CD8-positive, alpha-beta memory T cell (primary cell): ENCODE measurements at regions not wholly inside any gene's neighbourhood (a gene's known extent, or its start where the extent isn't known, plus 50 kb on each side); places are given as distances from the start of the nearest gene placed in this dataset.
"Not testable (repeated sequence)": the region's sequence is repeated elsewhere in the genome, so short reads cannot be mapped to it uniquely, and the experiment has no call there.

Experiments used
- CTCF ChIA-PET: fragments of 350-600 bp; sonication (Branson Sonifier 250); formaldehyde crosslinking; loops from one replicate; lab custom pipeline; 2021; ENCODE audit warnings: antibody characterized with exemption; lab: Charles Lee
- POLR2A ChIA-PET: fragments of 350-600 bp; sonication (Branson Sonifier 250); formaldehyde crosslinking; loops from one replicate; lab custom pipeline; 2021; ENCODE audit warnings: antibody characterized with exemption; lab: Charles Lee
- DNase-seq, 5 donors: peaks; one replicate each; pipeline versions ENCODE4 v3.0.0 to v3.0.0-alpha.2; 2020 to 2022; ENCODE audit warnings: mixed read lengths in 1 of 5
- H3K27ac ChIP-seq: one replicate; pipeline ENCODE4 v1.7.0; 2013; ENCODE audit warnings: low read depth, mild to moderate bottlenecking, low read length, moderate library complexity
- H3K27me3 ChIP-seq: 2 replicates; pipeline ENCODE4 v1.7.0; 2013; ENCODE audit warnings: low read length, mild to moderate bottlenecking; ENCODE audit not compliant: insufficient read depth, poor library complexity, severe bottlenecking
- H3K36me3 ChIP-seq: 2 replicates; pipeline ENCODE4 v1.7.0; 2013; ENCODE audit warnings: mild to moderate bottlenecking, low read length, moderate library complexity; ENCODE audit not compliant: insufficient read depth
- H3K4me1 ChIP-seq: 2 replicates; pipeline ENCODE4 v1.7.0; 2013; ENCODE audit warnings: mild to moderate bottlenecking, low read length, moderate library complexity; ENCODE audit not compliant: insufficient read depth
- H3K4me3 ChIP-seq: 2 replicates; pipeline ENCODE4 v1.7.0; 2013; ENCODE audit warnings: mild to moderate bottlenecking, low read length
- H3K9me3 ChIP-seq: 2 replicates; pipeline ENCODE4 v1.7.0; 2013; ENCODE audit warnings: mild to moderate bottlenecking, low read length
- H3K27ac Mint-ChIP-seq, 8 donors: one replicate each; pipeline ENCODE4 v1.8.0; 2020 to 2021; ENCODE audit warnings: mixed read lengths in 8 of 8, mild to moderate bottlenecking in 6 of 8, inconsistent platforms in 3 of 8, moderate library complexity in 3 of 8
- H3K27me3 Mint-ChIP-seq, 2 donors: one replicate each; pipeline ENCODE4 v1.8.0; 2020 to 2021; ENCODE audit warnings: mixed read lengths in 2 of 2, mild to moderate bottlenecking in 1 of 2, moderate library complexity in 1 of 2
- H3K36me3 Mint-ChIP-seq, 3 donors: one replicate each; pipeline ENCODE4 v1.8.0; 2020 to 2021; ENCODE audit warnings: mixed read lengths in 3 of 3, inconsistent platforms in 1 of 3, mild to moderate bottlenecking in 1 of 3
- H3K4me1 Mint-ChIP-seq, 3 donors: one replicate each; pipeline ENCODE4 v1.8.0; 2020 to 2021; ENCODE audit warnings: mixed read lengths in 3 of 3, inconsistent platforms in 1 of 3, mild to moderate bottlenecking in 1 of 3
- H3K4me3 Mint-ChIP-seq, 7 donors: one replicate each; pipeline ENCODE4 v1.8.0; 2020 to 2021; ENCODE audit warnings: mixed read lengths in 7 of 7, mild to moderate bottlenecking in 6 of 7, moderate library complexity in 4 of 7, inconsistent platforms in 2 of 7
- H3K9me3 Mint-ChIP-seq, 5 donors: one replicate each; pipeline ENCODE4 v1.8.0; 2020 to 2022; ENCODE audit warnings: mixed read lengths in 5 of 5, mild to moderate bottlenecking in 3 of 5, moderate library complexity in 2 of 5, inconsistent platforms in 1 of 5

- H3K36me3 Mint-ChIP-seq, H3K27ac ChIP-seq, H3K27me3 ChIP-seq, H3K27ac Mint-ChIP-seq, POLR2A ChIA-PET, H3K36me3 ChIP-seq, CTCF ChIA-PET, H3K4me1 Mint-ChIP-seq, DNase-seq, H3K4me3 Mint-ChIP-seq, H3K9me3 ChIP-seq, H3K4me3 ChIP-seq, H3K4me1 ChIP-seq: not testable (repeated sequence)
- Mint-ChIP-seq H3K27me3 (peaks cover 4 to 18% of the 10 kb centered on the region in 2 donors), H3K9me3 (peaks cover 11 to 22% (median 13%) of the 10 kb centered on the region in 5 donors)
Observed at GRCh38 chr15:55063970-55064369, 132.8 kb downstream of the RSL24D1 start.

- Histone ChIP-seq H3K9me3 (no peaks in the 10 kb centered on the region), H3K27ac (no peak overlapping the region), H3K4me3 (no peak overlapping the region), H3K4me1 (no peaks in the 10 kb centered on the region), H3K36me3 (no peaks in the 10 kb centered on the region), H3K27me3 (no peaks in the 10 kb centered on the region)
- CTCF ChIA-PET = no interaction called here
- Mint-ChIP-seq H3K36me3 (peaks cover 0 to 2% (median 0%) of the 10 kb centered on the region in 3 donors), H3K27ac (no peak overlapping the region), H3K9me3 (peaks cover 11 to 22% (median 13%) of the 10 kb centered on the region in 5 donors), H3K4me1 (no peaks in the 10 kb centered on the region), H3K27me3 (peaks cover 7 to 28% of the 10 kb centered on the region in 2 donors), H3K4me3 (no peak overlapping the region)
- no peak for DNase-seq
- POLR2A ChIA-PET = interaction anchor here (0.6 kb wide), 1 partner anchor 957 kb away, joined by 3 read pairs; no protein-coding TSS in a partner anchor
Observed at GRCh38 chr15:55060836-55061235, 135.9 kb downstream of the RSL24D1 start.

- no peak for DNase-seq
- H3K4me3 Mint-ChIP-seq = no peak overlapping the region
- Histone ChIP-seq H3K27ac (no peak overlapping the region), H3K27me3 (no peaks in the 10 kb centered on the region), H3K4me3 (no peak overlapping the region), H3K36me3 (no peaks in the 10 kb centered on the region), H3K9me3 (no peaks in the 10 kb centered on the region), H3K4me1 (no peaks in the 10 kb centered on the region)
- no peak overlapping the region for H3K27ac Mint-ChIP-seq
- no peaks in the 10 kb centered on the region for H3K36me3 Mint-ChIP-seq
- H3K27me3 Mint-ChIP-seq = peaks cover 13 to 23% of the 10 kb centered on the region in 2 donors
- CTCF ChIA-PET = no interaction called here
- POLR2A ChIA-PET = no interaction called here
- peaks cover 0 to 4% (median 0%) of the 10 kb centered on the region in 5 donors for H3K9me3 Mint-ChIP-seq
- no peaks in the 10 kb centered on the region for H3K4me1 Mint-ChIP-seq
Observed at GRCh38 chr15:55056500-55056899, 140.2 kb downstream of the RSL24D1 start.

GRCh38 chr15:55044162-55044561, 152.6 kb downstream of the RSL24D1 start:
- Mint-ChIP-seq H3K4me1 (no peaks in the 10 kb centered on the region), H3K27me3 (peaks cover 15 to 24% of the 10 kb centered on the region in 2 donors), H3K27ac (no peak overlapping the region), H3K9me3 (peaks cover 0 to 2% (median 0%) of the 10 kb centered on the region in 5 donors), H3K4me3 (no peak overlapping the region), H3K36me3 (no peaks in the 10 kb centered on the region)
- Histone ChIP-seq H3K36me3 (no peaks in the 10 kb centered on the region), H3K9me3 (no peaks in the 10 kb centered on the region), H3K27ac (no peak overlapping the region), H3K27me3 (no peaks in the 10 kb centered on the region), H3K4me1 (no peaks in the 10 kb centered on the region), H3K4me3 (no peak overlapping the region)
- DNase-seq = no peak
- POLR2A ChIA-PET = no interaction called here
- CTCF ChIA-PET = interaction anchor here (1.1 kb wide), 1 partner anchor 11 kb away, joined by 4 read pairs; no protein-coding TSS in a partner anchor

- Histone ChIP-seq H3K4me3 (no peak overlapping the region), H3K36me3 (no peaks in the 10 kb centered on the region), H3K4me1 (no peaks in the 10 kb centered on the region), H3K27ac (no peak overlapping the region), H3K27me3 (no peaks in the 10 kb centered on the region), H3K9me3 (no peaks in the 10 kb centered on the region)
- peaks cover 7% of the 10 kb centered on the region in 2 donors for H3K27me3 Mint-ChIP-seq
- ChIA-PET CTCF (no interaction called here), POLR2A (no interaction called here)
- DNase-seq = no peak
- no peaks in the 10 kb centered on the region for H3K36me3 Mint-ChIP-seq
- H3K27ac Mint-ChIP-seq = no peak overlapping the region
- no peak overlapping the region for H3K4me3 Mint-ChIP-seq
- no peaks in the 10 kb centered on the region for H3K9me3 Mint-ChIP-seq
- H3K4me1 Mint-ChIP-seq = no peaks in the 10 kb centered on the region
Observed at GRCh38 chr15:55037071-55037470, 159.7 kb downstream of the RSL24D1 start.

GRCh38 chr15:55035749-55036148, 161.0 kb downstream of the RSL24D1 start:
- Mint-ChIP-seq H3K4me1 (no peaks in the 10 kb centered on the region), H3K36me3 (no peaks in the 10 kb centered on the region), H3K27me3 (peaks cover 5 to 7% of the 10 kb centered on the region in 2 donors), H3K4me3 (no peak overlapping the region), H3K27ac (no peak overlapping the region), H3K9me3 (peaks cover 0 to 2% (median 0%) of the 10 kb centered on the region in 5 donors)
- Histone ChIP-seq H3K27ac (no peak overlapping the region), H3K4me1 (no peaks in the 10 kb centered on the region), H3K36me3 (no peaks in the 10 kb centered on the region), H3K27me3 (no peaks in the 10 kb centered on the region), H3K9me3 (no peaks in the 10 kb centered on the region), H3K4me3 (no peak overlapping the region)
- ChIA-PET CTCF (no interaction called here), POLR2A (no interaction called here)
- DNase-seq = no peak

GRCh38 chr15:55033574-55033973, 163.2 kb downstream of the RSL24D1 start:
- DNase-seq = no peak
- Histone ChIP-seq H3K27me3 (no peaks in the 10 kb centered on the region), H3K36me3 (no peaks in the 10 kb centered on the region), H3K4me3 (no peak overlapping the region), H3K9me3 (no peaks in the 10 kb centered on the region), H3K27ac (no peak overlapping the region), H3K4me1 (no peaks in the 10 kb centered on the region)
- ChIA-PET POLR2A (no interaction called here), CTCF (interaction anchor here (1.8 kb wide), 1 partner anchor 10 kb away, joined by 4 read pairs; no protein-coding TSS in a partner anchor)
- peaks cover 4 to 7% of the 10 kb centered on the region in 2 donors for H3K27me3 Mint-ChIP-seq
- H3K9me3 Mint-ChIP-seq = peaks cover 0 to 2% (median 0%) of the 10 kb centered on the region in 5 donors
- H3K4me3 Mint-ChIP-seq = no peak overlapping the region
- no peaks in the 10 kb centered on the region for H3K4me1 Mint-ChIP-seq
- no peaks in the 10 kb centered on the region for H3K36me3 Mint-ChIP-seq
- H3K27ac Mint-ChIP-seq = no peak overlapping the region

- H3K9me3 Mint-ChIP-seq = peaks cover 0 to 2% (median 0%) of the 10 kb centered on the region in 5 donors
- Histone ChIP-seq H3K36me3 (no peaks in the 10 kb centered on the region), H3K4me3 (no peak overlapping the region), H3K27me3 (no peaks in the 10 kb centered on the region), H3K9me3 (no peaks in the 10 kb centered on the region), H3K4me1 (no peaks in the 10 kb centered on the region), H3K27ac (no peak overlapping the region)
- no peak for DNase-seq
- no peaks in the 10 kb centered on the region for H3K36me3 Mint-ChIP-seq
- H3K4me1 Mint-ChIP-seq = no peaks in the 10 kb centered on the region
- no peak overlapping the region for H3K4me3 Mint-ChIP-seq
- no peak overlapping the region for H3K27ac Mint-ChIP-seq
- ChIA-PET CTCF (no interaction called here), POLR2A (no interaction called here)
- peaks cover 5 to 17% of the 10 kb centered on the region in 2 donors for H3K27me3 Mint-ChIP-seq
Observed at GRCh38 chr15:55031727-55032126, 165.0 kb downstream of the RSL24D1 start.
